Fibroblast of skin of back (primary cell): ENCODE measurements at regions not wholly inside any gene's neighbourhood (a gene's known extent, or its start where the extent isn't known, plus 50 kb on each side); places are given as distances from the start of the nearest gene placed in this dataset.
A peak's percentile ranks its signal among the peaks of the same experiment; 100 is the strongest.

ENCODE experiments used
- DNase-seq: peaks from one replicate; pipeline ENCODE4 v3.0.0-alpha.2; 2013

- DNase-seq = no peak
Observed at GRCh38 chr4:34176609-34177008, 2067.7 kb downstream of the ARAP2 start.

GRCh38 chr4:34178476-34178875, 2065.8 kb downstream of the ARAP2 start:
- no peak for DNase-seq

- DNase-seq = peak; percentile 94
Observed at GRCh38 chr4:34181311-34181841, 2062.9 kb downstream of the ARAP2 start.

GRCh38 chr4:34181891-34182290, 2062.4 kb downstream of the ARAP2 start:
- DNase-seq = no peak

- no peak for DNase-seq
Observed at GRCh38 chr4:34182306-34182705, 2062.0 kb downstream of the ARAP2 start.

GRCh38 chr4:34183926-34184325, 2060.4 kb downstream of the ARAP2 start:
- DNase-seq = no peak

- no peak for DNase-seq
Observed at GRCh38 chr4:34187056-34187455, 2057.3 kb downstream of the ARAP2 start.

- no peak for DNase-seq
Observed at GRCh38 chr4:34191443-34191842, 2052.9 kb downstream of the ARAP2 start.

GRCh38 chr4:34193451-34194154, 2050.7 kb downstream of the ARAP2 start:
- peak; percentile 70 for DNase-seq

- DNase-seq = no peak
Observed at GRCh38 chr4:34194585-34194984, 2049.7 kb downstream of the ARAP2 start.

- no peak for DNase-seq
Observed at GRCh38 chr4:34196375-34196774, 2047.9 kb downstream of the ARAP2 start.

- no peak for DNase-seq
Observed at GRCh38 chr4:34198966-34199365, 2045.3 kb downstream of the ARAP2 start.

- no peak for DNase-seq
Observed at GRCh38 chr4:34200535-34200934, 2043.8 kb downstream of the ARAP2 start.

GRCh38 chr4:34202154-34202553, 2042.2 kb downstream of the ARAP2 start:
- no peak for DNase-seq

- no peak for DNase-seq
Observed at GRCh38 chr4:34220601-34221000, 2023.7 kb downstream of the ARAP2 start.

GRCh38 chr4:34221986-34222385, 2022.3 kb downstream of the ARAP2 start:
- no peak for DNase-seq

- no peak for DNase-seq
Observed at GRCh38 chr4:34236118-34236517, 2008.2 kb downstream of the ARAP2 start.

- no peak for DNase-seq
Observed at GRCh38 chr4:34245276-34245675, 1999.0 kb downstream of the ARAP2 start.

- peak; percentile 46 for DNase-seq
Observed at GRCh38 chr4:34250562-34250961, 1993.8 kb downstream of the ARAP2 start.

- DNase-seq = no peak
Observed at GRCh38 chr4:34253239-34253638, 1991.1 kb downstream of the ARAP2 start.

GRCh38 chr4:34258176-34258575, 1986.1 kb downstream of the ARAP2 start:
- peak; percentile 35 for DNase-seq

GRCh38 chr4:34261799-34262314, 1982.5 kb downstream of the ARAP2 start:
- no peak for DNase-seq

- no peak for DNase-seq
Observed at GRCh38 chr4:34269613-34270012, 1974.7 kb downstream of the ARAP2 start.
